ENCODE measurements at regions not wholly inside any gene's neighbourhood (a gene's known extent, or its start where the extent isn't known, plus 50 kb on each side); places are given as distances from the start of the nearest gene placed in this dataset.
"Not testable (repeated sequence)": the region's sequence is repeated elsewhere in the genome, so short reads cannot be mapped to it uniquely, and the experiment has no call there.

- Histone ChIP-seq H3K27ac (no peak overlapping the region), H3K36me3 (ENCODE audit: low read depth, missing control alignments) (no peaks in the 10 kb centered on the region), H3K4me1 (no peaks in the 10 kb centered on the region), H3K4me3 (no peak overlapping the region), H3K9me3 (no peaks in the 10 kb centered on the region), H3K27me3 (no peaks in the 10 kb centered on the region)
- TF ChIP-seq POLR2A (IDR thresholded peaks at IDR 0.05): no peak
- no peak for TF ChIP-seq CTCF (IDR thresholded peaks at IDR 0.05)
- intact Hi-C loops (cut with DNase I; ENCODE audit: low total_unique reads): no loop called here
- 89 to 96% methylated on average over 4 of the region's 4 CpGs for WGBS, 2 donors
- no peak for DNase-seq
These were observed 96.5 kb upstream of the HS6ST1 start for GRCh38 chr2:128414946-128415778.

- TF ChIP-seq POLR2A (IDR thresholded peaks at IDR 0.05): no peak
- TF ChIP-seq CTCF (IDR thresholded peaks at IDR 0.05): no peak
- no peak for DNase-seq
- Histone ChIP-seq H3K4me3 (no peak overlapping the region), H3K27me3 (no peaks in the 10 kb centered on the region), H3K9me3 (no peaks in the 10 kb centered on the region), H3K27ac (no peak overlapping the region), H3K36me3 (ENCODE audit: low read depth, missing control alignments) (no peaks in the 10 kb centered on the region), H3K4me1 (no peaks in the 10 kb centered on the region)
- intact Hi-C loops (cut with DNase I; ENCODE audit: low total_unique reads): no loop called here
- 93 to 100% methylated on average over 1 of the region's 1 CpG for WGBS, 2 donors
These were observed 97.1 kb upstream of the HS6ST1 start for GRCh38 chr2:128415779-128416061.

- TF ChIP-seq CTCF (IDR thresholded peaks at IDR 0.05): no peak
- no peak for TF ChIP-seq POLR2A (IDR thresholded peaks at IDR 0.05)
These were observed 97.6 kb upstream of the HS6ST1 start for GRCh38 chr2:128416109-128416785.

GRCh38 chr2:128416806-128417205, 98.1 kb upstream of the HS6ST1 start:
- intact Hi-C loops (cut with DNase I; ENCODE audit: low total_unique reads): no loop called here
- Histone ChIP-seq H3K36me3 (ENCODE audit: low read depth, missing control alignments) (no peaks in the 10 kb centered on the region), H3K9me3 (no peaks in the 10 kb centered on the region), H3K27ac (no peak overlapping the region), H3K4me1 (no peaks in the 10 kb centered on the region), H3K27me3 (no peaks in the 10 kb centered on the region), H3K4me3 (no peak overlapping the region)
- DNase-seq: no peak
- 75 to 93% methylated on average over 3 of the region's 3 CpGs for WGBS, 2 donors
- no peak for TF ChIP-seq POLR2A (IDR thresholded peaks at IDR 0.05)
- no peak for TF ChIP-seq CTCF (IDR thresholded peaks at IDR 0.05)

More at GRCh38 chr2:128416109-128416785, 97.6 kb upstream of the HS6ST1 start:
- no peaks in the 10 kb centered on the region for H3K36me3 ChIP-seq (ENCODE audit: low read depth, missing control alignments)
- 89 to 95% methylated on average over 9 of the region's 9 CpGs for WGBS, 2 donors
- no peaks in the 10 kb centered on the region for H3K9me3 ChIP-seq
- peak; percentile 8 for DNase-seq
- no peaks in the 10 kb centered on the region for H3K27me3 ChIP-seq
- intact Hi-C loops (cut with DNase I; ENCODE audit: low total_unique reads): no loop called here
- no peak overlapping the region for H3K27ac ChIP-seq
- no peak overlapping the region for H3K4me3 ChIP-seq
- no peaks in the 10 kb centered on the region for H3K4me1 ChIP-seq

GRCh38 chr2:128417264-128417663, 98.6 kb upstream of the HS6ST1 start:
- H3K9me3 ChIP-seq; intact Hi-C loops (cut with DNase I; ENCODE audit: low total_unique reads); H3K4me1 ChIP-seq; H3K27me3 ChIP-seq; H3K4me3 ChIP-seq; H3K36me3 ChIP-seq (ENCODE audit: low read depth, missing control alignments); DNase-seq; H3K27ac ChIP-seq: not testable (repeated sequence)
- 83 to 87% methylated on average over 11 of the region's 11 CpGs for WGBS, 2 donors

All from testis (tissue), 2 donors.